22Rv1 (cell line): ENCODE measurements at regions not wholly inside any gene's neighbourhood (a gene's known extent, or its start where the extent isn't known, plus 50 kb on each side); places are given as distances from the start of the nearest gene placed in this dataset.
A peak's percentile ranks its signal among the peaks of the same experiment; 100 is the strongest.

Source experiments
- H3K27ac ChIP-seq: fragments of 450-650 bp; 2 replicates; pipeline ENCODE4 v1.5.1; 2017
- CTCF ChIP-seq: fragments of 450-650 bp; IDR thresholded peaks from 2 replicates; pipeline ENCODE4 v1.5.1; 2017; ENCODE audit warnings: mild to moderate bottlenecking
- ZFX ChIP-seq: fragments of 450-650 bp; IDR thresholded peaks from 2 replicates; pipeline ENCODE4 v1.6.1; 2017; ENCODE audit warnings: antibody characterized with exemption, borderline replicate concordance

GRCh38 chr1:185459141-185459540 lies 142.1 kb upstream of the IVNS1ABP start:
- no peak overlapping the region for H3K27ac ChIP-seq
- TF ChIP-seq ZFX (no peak), CTCF (no peak)

- TF ChIP-seq ZFX (no peak), CTCF (no peak)
Measured at GRCh38 chr1:185458670-185459069, 141.6 kb upstream of the IVNS1ABP start.

GRCh38 chr1:185453496-185454192 lies 136.6 kb upstream of the IVNS1ABP start:
- H3K27ac ChIP-seq: no peak overlapping the region

More at GRCh38 chr1:185458670-185459069, 141.6 kb upstream of the IVNS1ABP start:
- H3K27ac ChIP-seq: no peak overlapping the region

GRCh38 chr1:185450917-185451316 lies 133.9 kb upstream of the IVNS1ABP start:
- H3K27ac ChIP-seq: no peak overlapping the region
- TF ChIP-seq CTCF: peak; percentile 21; the same call in 1 of the 2 replicates
- TF ChIP-seq ZFX: no peak

More at GRCh38 chr1:185453496-185454192, 136.6 kb upstream of the IVNS1ABP start:
- TF ChIP-seq ZFX (no peak), CTCF (no peak)

- no peak for TF ChIP-seq CTCF
- no peak for TF ChIP-seq ZFX
- H3K27ac ChIP-seq: no peak overlapping the region
Measured at GRCh38 chr1:185450060-185450788, 133.2 kb upstream of the IVNS1ABP start.

GRCh38 chr1:185449378-185450059 lies 132.5 kb upstream of the IVNS1ABP start:
- H3K27ac ChIP-seq: no peak overlapping the region
- no peak for TF ChIP-seq ZFX

GRCh38 chr1:185448591-185449186 lies 131.6 kb upstream of the IVNS1ABP start:
- no peak overlapping the region for H3K27ac ChIP-seq
- no peak for TF ChIP-seq CTCF
- TF ChIP-seq ZFX: no peak
